OCI-LY1 (cell line): ENCODE measurements at regions not wholly inside any gene's neighbourhood (a gene's known extent, or its start where the extent isn't known, plus 50 kb on each side); places are given as distances from the start of the nearest gene placed in this dataset.

Experiments used
- H2AFZ ChIP-seq: fragments of 200-600 bp; sonication (generic), shearing (Covaris generic); 2 replicates; pipeline ENCODE4 v1.6.0; 2014; ENCODE audit warnings: antibody characterized with exemption, mild to moderate bottlenecking, low read length
- H3F3A ChIP-seq: fragments of 200-600 bp; sonication (generic), shearing (Covaris generic); 2 replicates; pipeline ENCODE4 v1.6.0; 2014; ENCODE audit warnings: mild to moderate bottlenecking, antibody characterized with exemption, low read length, moderate library complexity; ENCODE audit not compliant: insufficient read depth
- H3K27ac ChIP-seq: fragments of 200-600 bp; sonication (generic); 2 replicates; pipeline ENCODE4 v1.5.1; 2014; ENCODE audit warnings: low read length, mixed run types, mild to moderate bottlenecking, low read depth; ENCODE audit not compliant: poor library complexity, severe bottlenecking
- H3K27me3 ChIP-seq: fragments of 200-600 bp; sonication (generic); 2 replicates; pipeline ENCODE4 v1.6.0; 2014; ENCODE audit warnings: antibody characterized with exemption, mild to moderate bottlenecking, low read length, moderate library complexity; ENCODE audit not compliant: insufficient read depth
- H3K36me3 ChIP-seq: fragments of 200-600 bp; sonication (generic); 2 replicates; pipeline ENCODE4 v1.6.1; 2014; ENCODE audit warnings: mild to moderate bottlenecking, antibody characterized with exemption, low read length, moderate library complexity, mixed read lengths; ENCODE audit not compliant: insufficient read depth
- H3K4me1 ChIP-seq: fragments of 200-600 bp; sonication (generic); 2 replicates; pipeline ENCODE4 v1.5.1; 2014; ENCODE audit warnings: mild to moderate bottlenecking, low read length, moderate library complexity; ENCODE audit not compliant: insufficient read depth, severe bottlenecking
- H3K4me2 ChIP-seq: fragments of 200-600 bp; sonication (generic), shearing (Covaris generic); 2 replicates; pipeline ENCODE4 v1.6.1; 2014; ENCODE audit warnings: low read length
- H3K4me3 ChIP-seq: fragments of 200-600 bp; sonication (generic); 2 replicates; pipeline ENCODE4 v1.5.1; 2014; ENCODE audit warnings: low read length, low read depth, mild to moderate bottlenecking, mixed read lengths; ENCODE audit not compliant: poor library complexity, severe bottlenecking
- H3K79me2 ChIP-seq: fragments of 200-600 bp; shearing (Covaris generic); 2 replicates; pipeline ENCODE4 v1.6.1; 2016; ENCODE audit warnings: mixed run types, low read length, mixed read lengths; ENCODE audit not compliant: insufficient read depth
- H3K9ac ChIP-seq: fragments of 200-600 bp; sonication (generic), shearing (Covaris generic); 2 replicates; pipeline ENCODE4 v1.6.1; 2014; ENCODE audit warnings: mild to moderate bottlenecking, low read length, mixed read lengths
- H3K9me2 ChIP-seq: fragments of 200-600 bp; sonication (generic), shearing (Covaris generic); 2 replicates; pipeline ENCODE4 v1.6.1; 2014; ENCODE audit warnings: low read depth, mild to moderate bottlenecking, low read length, mixed read lengths
- H3K9me3 ChIP-seq: fragments of 200-600 bp; shearing (Covaris generic); 2 replicates; pipeline ENCODE4 v1.6.1; 2014; ENCODE audit warnings: low read length, mixed read lengths
- H4K20me1 ChIP-seq: fragments of 200-600 bp; sonication (generic), shearing (Covaris generic); 2 replicates; pipeline ENCODE4 v1.6.0; 2016; ENCODE audit warnings: mild to moderate bottlenecking, low read length; ENCODE audit not compliant: insufficient read depth
- EZH2 ChIP-seq: fragments of 200-600 bp; sonication (generic), shearing (Covaris generic); IDR thresholded peaks from 2 replicates; pipeline ENCODE4 v1.8.0; 2017; ENCODE audit warnings: borderline replicate concordance, mixed run types, mild to moderate bottlenecking, antibody characterized with exemption, low read length, moderate library complexity, mixed read lengths
- TF ChIP-seq, protein P1 (sequence below): fragments of 200-600 bp; sonication (generic), shearing (Covaris generic); IDR thresholded peaks from 2 replicates; pipeline ENCODE4 v1.5.1; 2017; ENCODE audit warnings: mild to moderate bottlenecking, antibody characterized with exemption, low read length, moderate library complexity, mixed read lengths

DNA sequence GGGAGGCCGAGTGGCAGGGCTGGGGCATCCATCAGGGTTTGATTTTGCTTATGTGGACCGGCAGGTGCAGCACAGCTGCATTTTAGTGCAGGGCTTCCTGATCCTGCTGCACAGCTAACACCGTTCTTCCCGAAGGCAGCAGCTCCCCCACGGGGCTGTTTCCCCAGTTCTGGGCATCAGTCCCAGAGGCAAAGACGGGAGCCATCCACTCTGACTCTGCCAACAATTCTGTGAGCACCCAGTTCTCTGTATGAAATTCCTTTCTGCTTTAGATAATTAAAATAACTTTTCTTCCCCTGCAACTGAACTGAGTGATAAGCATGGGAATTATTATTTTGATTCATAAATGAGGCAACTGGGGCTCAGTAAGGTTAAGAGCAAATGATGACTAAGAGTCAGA, 262.9 kb upstream of the ATP10A start:
- Histone ChIP-seq H3K79me2 (no peaks in the 10 kb centered on the region), H3K9me3 (no peaks in the 10 kb centered on the region), H2AFZ (no peak overlapping the region), H4K20me1 (no peaks in the 10 kb centered on the region), H3K27me3 (no peaks in the 10 kb centered on the region), H3F3A (no peaks in the 10 kb centered on the region), H3K4me2 (no peak overlapping the region), H3K9me2 (no peaks in the 10 kb centered on the region), H3K4me3 (no peak overlapping the region), H3K36me3 (no peaks in the 10 kb centered on the region), H3K9ac (no peak overlapping the region), H3K4me1 (no peaks in the 10 kb centered on the region), H3K27ac (no peak overlapping the region)
- TF ChIP-seq, protein P1, sequence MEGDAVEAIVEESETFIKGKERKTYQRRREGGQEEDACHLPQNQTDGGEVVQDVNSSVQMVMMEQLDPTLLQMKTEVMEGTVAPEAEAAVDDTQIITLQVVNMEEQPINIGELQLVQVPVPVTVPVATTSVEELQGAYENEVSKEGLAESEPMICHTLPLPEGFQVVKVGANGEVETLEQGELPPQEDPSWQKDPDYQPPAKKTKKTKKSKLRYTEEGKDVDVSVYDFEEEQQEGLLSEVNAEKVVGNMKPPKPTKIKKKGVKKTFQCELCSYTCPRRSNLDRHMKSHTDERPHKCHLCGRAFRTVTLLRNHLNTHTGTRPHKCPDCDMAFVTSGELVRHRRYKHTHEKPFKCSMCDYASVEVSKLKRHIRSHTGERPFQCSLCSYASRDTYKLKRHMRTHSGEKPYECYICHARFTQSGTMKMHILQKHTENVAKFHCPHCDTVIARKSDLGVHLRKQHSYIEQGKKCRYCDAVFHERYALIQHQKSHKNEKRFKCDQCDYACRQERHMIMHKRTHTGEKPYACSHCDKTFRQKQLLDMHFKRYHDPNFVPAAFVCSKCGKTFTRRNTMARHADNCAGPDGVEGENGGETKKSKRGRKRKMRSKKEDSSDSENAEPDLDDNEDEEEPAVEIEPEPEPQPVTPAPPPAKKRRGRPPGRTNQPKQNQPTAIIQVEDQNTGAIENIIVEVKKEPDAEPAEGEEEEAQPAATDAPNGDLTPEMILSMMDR: no peak
- TF ChIP-seq EZH2: no peak

DNA sequence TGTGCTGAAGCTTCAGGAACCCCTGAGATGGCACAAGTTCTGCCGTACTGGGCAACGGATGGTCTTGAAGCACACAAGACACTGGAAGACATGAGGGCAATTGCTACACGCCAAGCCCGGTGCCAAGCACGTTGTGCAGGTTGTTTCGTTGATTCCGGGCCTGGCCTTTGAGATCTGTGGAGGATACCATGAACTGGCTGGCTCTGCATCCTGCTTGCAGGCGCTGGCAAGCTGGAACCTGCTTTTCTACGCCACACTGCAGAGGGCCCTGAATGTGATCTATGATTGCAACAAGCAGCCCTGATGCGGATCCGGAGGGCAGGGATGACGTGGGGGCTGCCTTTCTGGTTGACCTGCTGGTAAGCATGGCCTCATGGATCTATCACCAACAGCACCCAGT, 262.5 kb upstream of the ATP10A start:
- no peak for TF ChIP-seq EZH2
- TF ChIP-seq, protein P1: no peak
- no peaks in the 10 kb centered on the region for H3K4me1 ChIP-seq
- no peaks in the 10 kb centered on the region for H3K9me2 ChIP-seq
- no peaks in the 10 kb centered on the region for H3K27me3 ChIP-seq
- no peaks in the 10 kb centered on the region for H4K20me1 ChIP-seq
- no peaks in the 10 kb centered on the region for H3K9me3 ChIP-seq
- H3K4me2 ChIP-seq: no peak overlapping the region
- no peaks in the 10 kb centered on the region for H3K36me3 ChIP-seq
- H3K27ac ChIP-seq: no peak overlapping the region
- H2AFZ ChIP-seq: no peak overlapping the region
- no peaks in the 10 kb centered on the region for H3F3A ChIP-seq
- H3K79me2 ChIP-seq: no peaks in the 10 kb centered on the region
- H3K4me3 ChIP-seq: no peak overlapping the region
- H3K9ac ChIP-seq: no peak overlapping the region

DNA sequence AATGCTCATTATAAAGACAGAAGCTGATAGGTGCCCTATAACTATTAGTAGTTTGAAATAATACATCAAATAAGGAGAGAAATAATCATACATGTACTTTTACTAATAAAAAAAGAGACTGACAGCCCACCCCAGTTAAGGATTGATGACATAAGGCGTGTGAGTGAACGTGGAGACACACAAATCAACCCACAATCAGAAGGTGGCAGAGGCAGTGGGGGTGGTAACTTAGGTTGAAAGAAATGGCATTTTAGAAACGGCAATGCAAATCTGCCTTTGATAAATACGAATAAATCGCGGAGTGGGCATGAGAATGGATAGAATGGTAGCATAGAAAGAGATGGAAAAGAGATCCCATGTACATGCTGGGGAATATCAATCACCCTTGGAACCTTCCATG, 256.2 kb upstream of the ATP10A start:
- H3K9me3 ChIP-seq: no peaks in the 10 kb centered on the region
- TF ChIP-seq EZH2: no peak
- TF ChIP-seq, protein P1: no peak
- no peak overlapping the region for H3K27ac ChIP-seq
- no peaks in the 10 kb centered on the region for H3K36me3 ChIP-seq
- no peaks in the 10 kb centered on the region for H4K20me1 ChIP-seq
- H3K9ac ChIP-seq: no peak overlapping the region
- H3K4me2 ChIP-seq: no peak overlapping the region
- H3K9me2 ChIP-seq: no peaks in the 10 kb centered on the region
- no peak overlapping the region for H3K4me3 ChIP-seq
- H3K27me3 ChIP-seq: no peaks in the 10 kb centered on the region
- no peaks in the 10 kb centered on the region for H3F3A ChIP-seq
- no peaks in the 10 kb centered on the region for H3K79me2 ChIP-seq
- no peaks in the 10 kb centered on the region for H3K4me1 ChIP-seq
- no peak overlapping the region for H2AFZ ChIP-seq
